ENCODE measurements at regions not wholly inside any gene's neighbourhood (a gene's known extent, or its start where the extent isn't known, plus 50 kb on each side); places are given as distances from the start of the nearest gene placed in this dataset.
"Not testable (repeated sequence)": the region's sequence is repeated elsewhere in the genome, so short reads cannot be mapped to it uniquely, and the experiment has no call there.

GRCh38 chr16:63129411-63130125 lies 1093.3 kb upstream of the CDH8 start:
- Mint-ChIP-seq H3K36me3 (ENCODE audit: low read depth) (peaks cover 13% of the 10 kb centered on the region), H3K9me3 (peaks cover 28% of the 10 kb centered on the region), H3K27me3 (ENCODE audit: insufficient read depth) (no peaks in the 10 kb centered on the region; the same call in 1 of the 2 replicates), H3K4me3 (no peak overlapping the region), H3K4me1 (ENCODE audit: low read depth) (no peaks in the 10 kb centered on the region), H3K27ac (no peak overlapping the region)
- DNase-seq: no peak
- no peak for TF ChIP-seq CTCF (IDR thresholded peaks at IDR 0.05)

GRCh38 chr16:63119905-63120304 lies 1083.7 kb upstream of the CDH8 start:
- not testable (repeated sequence) for DNase-seq; H3K27me3 Mint-ChIP-seq (ENCODE audit: insufficient read depth); H3K4me1 Mint-ChIP-seq (ENCODE audit: low read depth); H3K27ac Mint-ChIP-seq; H3K36me3 Mint-ChIP-seq (ENCODE audit: low read depth); H3K4me3 Mint-ChIP-seq
- peaks cover 32% of the 10 kb centered on the region for H3K9me3 Mint-ChIP-seq

- Mint-ChIP-seq H3K4me3 (no peak overlapping the region), H3K9me3 (peaks cover 33% of the 10 kb centered on the region), H3K36me3 (ENCODE audit: low read depth) (no peaks in the 10 kb centered on the region), H3K27me3 (ENCODE audit: insufficient read depth) (no peaks in the 10 kb centered on the region), H3K4me1 (ENCODE audit: low read depth) (no peaks in the 10 kb centered on the region), H3K27ac (no peak overlapping the region; the same call in 1 of the 2 replicates)
- TF ChIP-seq CTCF (IDR thresholded peaks at IDR 0.05): no peak
- no peak for DNase-seq
These were observed 1063.8 kb upstream of the CDH8 start for GRCh38 chr16:63100082-63100481.

- Mint-ChIP-seq H3K36me3 (ENCODE audit: low read depth) (no peaks in the 10 kb centered on the region), H3K9me3 (peaks cover 33% of the 10 kb centered on the region), H3K27me3 (ENCODE audit: insufficient read depth) (no peaks in the 10 kb centered on the region), H3K4me1 (ENCODE audit: low read depth) (no peaks in the 10 kb centered on the region), H3K4me3 (no peak overlapping the region), H3K27ac (no peak overlapping the region)
- TF ChIP-seq CTCF (IDR thresholded peaks at IDR 0.05): no peak
- DNase-seq: no peak
These were observed 1060.6 kb upstream of the CDH8 start for GRCh38 chr16:63096857-63097256.

GRCh38 chr16:63092736-63093135 lies 1056.5 kb upstream of the CDH8 start:
- DNase-seq: no peak
- H3K36me3 Mint-ChIP-seq (ENCODE audit: low read depth): no peaks in the 10 kb centered on the region
- no peak overlapping the region for H3K27ac Mint-ChIP-seq
- no peaks in the 10 kb centered on the region for H3K4me1 Mint-ChIP-seq (ENCODE audit: low read depth)
- no peak for TF ChIP-seq CTCF (IDR thresholded peaks at IDR 0.05)
- peaks cover 46% of the 10 kb centered on the region for H3K9me3 Mint-ChIP-seq
- H3K4me3 Mint-ChIP-seq: no peak overlapping the region
- no peaks in the 10 kb centered on the region for H3K27me3 Mint-ChIP-seq (ENCODE audit: insufficient read depth)

GRCh38 chr16:63082101-63082500 lies 1045.9 kb upstream of the CDH8 start:
- H3K27ac Mint-ChIP-seq: no peak overlapping the region
- no peaks in the 10 kb centered on the region for H3K4me1 Mint-ChIP-seq (ENCODE audit: low read depth)
- TF ChIP-seq CTCF (IDR thresholded peaks at IDR 0.05): no peak
- no peak for DNase-seq
- H3K4me3 Mint-ChIP-seq: no peak overlapping the region
- H3K27me3 Mint-ChIP-seq (ENCODE audit: insufficient read depth): no peaks in the 10 kb centered on the region
- H3K36me3 Mint-ChIP-seq (ENCODE audit: low read depth): no peaks in the 10 kb centered on the region
- peaks cover 39% of the 10 kb centered on the region for H3K9me3 Mint-ChIP-seq

All from HFFc6 (cell line).